ENCODE measurements at regions not wholly inside any gene's neighbourhood (a gene's known extent, or its start where the extent isn't known, plus 50 kb on each side); places are given as distances from the start of the nearest gene placed in this dataset.
"Not testable (repeated sequence)": the region's sequence is repeated elsewhere in the genome, so short reads cannot be mapped to it uniquely, and the experiment has no call there.

DNA sequence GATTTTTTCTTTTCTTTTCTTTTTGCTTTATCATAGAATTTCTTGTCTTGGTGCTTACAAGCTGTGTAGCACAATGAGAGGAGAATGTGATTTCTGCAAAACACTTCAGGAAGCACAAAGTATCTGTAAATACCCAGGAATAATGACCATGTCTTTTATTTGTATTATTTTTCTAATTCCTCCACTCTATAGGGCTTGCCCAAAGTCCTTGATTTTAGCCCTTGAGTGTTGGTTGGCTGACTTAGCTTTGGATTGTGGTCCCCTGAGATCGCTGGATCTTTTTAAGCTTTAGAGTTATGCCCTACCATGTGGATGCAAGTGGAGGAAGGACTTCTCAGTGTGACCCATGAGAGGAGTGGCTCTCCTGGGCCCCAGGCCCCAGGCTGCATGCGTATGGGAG is 52.2 kb downstream of the HOXC4 start:
- DNase-seq = not testable (repeated sequence)

DNA sequence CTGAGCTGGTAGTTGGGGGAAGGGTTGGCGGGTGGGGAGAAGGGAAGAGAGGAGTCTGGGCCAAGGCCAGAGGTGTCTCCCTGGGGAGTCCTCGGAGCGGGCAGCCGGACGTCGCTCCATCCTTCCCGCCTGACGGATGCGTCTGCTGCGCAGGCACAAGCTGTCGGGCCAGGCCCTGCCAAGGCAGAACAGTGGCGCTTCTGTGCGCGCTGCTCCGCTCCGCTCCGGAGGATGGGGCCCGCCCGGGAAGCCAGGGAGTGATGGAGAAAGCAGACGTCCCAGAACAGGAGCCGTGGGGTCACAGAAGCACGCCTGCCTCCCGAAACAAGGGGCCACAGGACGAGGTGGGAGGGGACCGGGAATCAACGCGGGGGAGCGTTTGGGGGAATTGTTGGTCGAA is 52.6 kb downstream of the HOXC4 start:
- not testable (repeated sequence) for DNase-seq

DNA sequence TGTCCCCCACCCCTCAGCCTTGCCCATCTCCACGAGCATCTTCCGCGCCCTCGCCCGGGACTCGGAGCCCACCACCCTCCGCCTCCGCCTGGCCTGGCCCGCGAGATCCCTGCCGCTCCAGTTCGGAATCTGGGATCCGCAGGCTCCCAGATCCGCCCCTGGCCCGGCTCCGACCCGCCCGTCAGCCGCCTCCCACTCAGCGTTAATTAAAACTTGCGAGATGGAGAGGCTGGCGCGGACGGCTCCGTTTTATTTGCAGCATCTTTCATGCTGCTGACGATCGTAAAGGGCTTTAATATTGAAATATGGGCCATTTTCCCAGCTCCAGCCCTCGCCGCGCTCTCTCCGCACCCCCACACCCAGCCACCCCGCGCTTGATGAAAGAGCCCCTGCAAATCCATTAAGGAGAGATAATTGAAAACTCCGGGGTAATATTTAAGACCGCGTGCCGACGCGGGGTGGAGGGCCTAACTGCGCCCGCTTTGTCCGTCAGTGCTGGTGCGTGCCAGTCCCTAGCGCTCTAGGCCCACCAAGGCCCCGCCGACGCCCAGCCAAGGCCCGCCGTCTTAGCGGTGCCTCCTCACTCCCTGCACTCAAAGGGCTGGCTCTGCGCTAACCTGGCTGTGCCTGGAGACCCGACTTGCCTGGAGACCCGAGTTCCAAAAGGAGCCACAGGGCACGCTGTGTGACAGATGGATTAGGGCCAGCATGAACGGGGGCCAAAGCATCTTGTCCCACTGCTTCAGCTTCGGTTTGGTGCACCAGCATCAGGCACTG is 53.4 kb downstream of the HOXC4 start:
- DNase-seq = peak; percentile 48

GRCh38 chr12:54112336-54112735 is 58.7 kb downstream of the HOXC4 start:
- not testable (repeated sequence) for DNase-seq

- not testable (repeated sequence) for DNase-seq
Observed at GRCh38 chr12:54116055-54116454, 62.4 kb downstream of the HOXC4 start.

- DNase-seq = not testable (repeated sequence)
Observed at GRCh38 chr12:54117392-54117791, 63.8 kb downstream of the HOXC4 start.

GRCh38 chr12:54119082-54119481 is 65.4 kb downstream of the HOXC4 start:
- DNase-seq = not testable (repeated sequence)

DNA sequence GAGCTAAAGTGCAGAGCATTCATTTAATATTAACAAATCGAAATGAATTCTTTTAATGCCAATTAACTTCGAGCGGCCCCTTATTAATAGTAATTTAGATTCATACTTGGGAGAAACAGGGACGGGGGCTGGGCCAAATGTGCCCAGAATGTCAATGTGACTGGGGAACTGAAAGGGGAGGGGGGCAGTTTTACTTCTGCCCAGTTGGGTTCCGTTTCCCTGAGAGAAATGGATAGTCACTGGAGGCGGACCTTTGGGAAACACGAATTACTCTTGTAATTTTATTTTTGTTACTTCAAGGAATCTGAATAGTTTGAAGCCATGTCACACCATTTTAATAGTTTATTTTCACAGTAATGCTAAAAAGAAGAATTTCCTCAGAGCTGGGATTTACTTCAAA is 64.8 kb downstream of the SMUG1 start:
- DNase-seq = not testable (repeated sequence)

GRCh38 chr12:54125708-54126028 is 63.1 kb downstream of the SMUG1 start:
- not testable (repeated sequence) for DNase-seq

DNA sequence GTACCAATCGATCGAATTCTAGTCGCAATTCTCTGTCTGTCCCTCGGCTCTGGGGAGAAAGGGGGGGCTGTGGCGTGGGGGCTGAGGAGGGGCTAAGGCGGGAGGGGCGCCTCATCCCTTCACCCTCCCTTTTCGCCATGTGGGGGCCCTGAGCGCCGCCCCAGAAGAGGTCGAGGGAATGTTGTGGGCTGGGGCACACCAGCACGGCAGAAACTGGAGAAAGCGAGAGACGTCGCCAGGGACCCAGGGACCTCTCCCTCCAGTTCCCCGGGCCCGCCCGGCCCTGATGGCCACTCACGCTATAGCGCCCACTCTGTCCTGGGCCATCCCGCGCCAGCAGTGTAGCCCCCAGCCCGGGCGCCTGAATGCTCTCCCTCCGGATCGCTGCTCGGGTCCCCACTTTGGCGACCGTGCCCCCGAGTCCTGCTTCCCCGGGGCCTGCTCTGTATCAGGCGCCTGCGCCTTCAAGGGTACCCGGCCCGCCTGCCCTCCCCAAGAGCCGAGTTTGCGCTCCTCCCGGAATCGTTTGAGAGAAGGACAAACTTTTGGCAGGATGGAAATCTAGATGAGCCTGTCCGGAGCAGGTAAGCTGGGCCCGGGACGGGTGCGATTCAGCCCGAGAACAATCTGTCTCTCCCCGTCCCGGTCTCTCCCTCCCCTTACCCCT is 62.6 kb downstream of the SMUG1 start:
- peak; percentile 80 for DNase-seq

GRCh38 chr12:54126696-54127537 is 61.9 kb downstream of the SMUG1 start:
- peak; percentile 74 for DNase-seq

- no peak for DNase-seq
Observed at GRCh38 chr12:54127538-54128259, 61.1 kb downstream of the SMUG1 start.

- no peak for DNase-seq
Observed at GRCh38 chr12:54128416-54128815, 60.4 kb downstream of the SMUG1 start.

DNA sequence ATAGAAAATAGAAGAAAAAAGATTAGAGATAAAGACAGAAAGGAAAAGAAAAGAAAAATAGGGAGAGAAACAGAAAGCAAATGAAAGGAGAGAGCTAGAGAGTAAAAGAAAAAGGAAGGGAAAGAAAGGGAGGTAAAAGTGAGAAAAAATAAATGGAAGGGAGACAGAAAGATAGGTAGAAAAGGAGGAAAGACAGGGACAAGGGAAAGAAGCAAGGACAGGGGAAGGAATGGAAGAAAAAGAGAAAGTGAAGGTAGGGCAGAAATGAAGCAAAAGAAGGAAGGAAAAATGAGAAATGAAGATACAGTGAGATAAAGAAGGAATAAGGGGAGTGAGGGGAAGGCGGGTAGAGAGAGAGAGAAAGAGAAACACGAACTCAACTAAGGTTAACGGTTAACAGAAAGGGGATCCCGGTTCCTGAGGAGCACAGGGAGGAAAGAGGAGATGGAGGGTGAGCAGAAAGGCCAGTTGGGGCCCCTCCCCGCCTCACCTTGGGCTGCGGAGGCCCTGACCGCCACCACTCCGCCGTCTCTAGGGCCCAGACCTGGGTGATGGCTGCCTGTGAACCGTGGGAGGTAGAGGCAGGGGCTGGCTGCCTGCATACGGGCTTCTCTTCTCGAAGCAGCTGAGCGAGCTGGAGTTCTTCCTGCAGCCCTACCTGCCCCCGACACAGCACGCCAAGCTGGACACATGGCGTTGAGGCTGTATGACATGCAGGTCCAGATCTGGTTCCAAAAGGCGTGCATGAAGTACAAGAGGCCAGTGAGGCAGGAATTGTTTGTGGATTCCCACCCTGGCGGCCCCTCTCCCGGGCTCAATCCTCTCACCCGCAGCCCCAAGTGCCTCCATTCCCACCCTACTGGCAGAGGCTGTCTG is 59.5 kb downstream of the SMUG1 start:
- DNase-seq = peak; percentile 49

All from right kidney (tissue), 1 donor.